ENCODE measurements at regions not wholly inside any gene's neighbourhood (a gene's known extent, or its start where the extent isn't known, plus 50 kb on each side); places are given as distances from the start of the nearest gene placed in this dataset.

GRCh38 chr7:4575254-4575653 lies 106.8 kb upstream of the FOXK1 start:
- DNase-seq (ENCODE audit: low read depth, low spot score) = no peak
- no peak for ATAC-seq
- ChIA-PET POLR2A (no interaction called here), CTCF (interaction anchor here (0.6 kb wide), 1 partner anchor 223 kb away, joined by 3 read pairs; no protein-coding TSS in a partner anchor)
- H3K27ac ChIP-seq (ENCODE audit: low read length) = no peak overlapping the region
- no peak overlapping the region for H3K4me3 ChIP-seq (ENCODE audit: low read depth in 2 of 2, low read length in 2 of 2)
- BruUV-seq (replicated peaks) = no TSS peak
- in situ Hi-C loops (cut with HindIII; ENCODE audit: low pct_unique_long_range_greater_than_20kb, low sequenced_read_pairs) (no loop called here), intact Hi-C loops (cut with micrococcal nuclease; ENCODE audit: unreplicated experiment) (no loop called here)
- H3K36me3 ChIP-seq (ENCODE audit: control insufficient read depth, insufficient read depth, low read length) = no peaks in the 10 kb centered on the region
- H3K4me1 ChIP-seq (ENCODE audit: control insufficient read depth, insufficient read depth, low read length) = no peaks in the 10 kb centered on the region
- H3K9me3 ChIP-seq (ENCODE audit: control insufficient read depth, insufficient read depth, low read depth, low read length) = no peaks in the 10 kb centered on the region
- TF ChIP-seq, protein P1, sequence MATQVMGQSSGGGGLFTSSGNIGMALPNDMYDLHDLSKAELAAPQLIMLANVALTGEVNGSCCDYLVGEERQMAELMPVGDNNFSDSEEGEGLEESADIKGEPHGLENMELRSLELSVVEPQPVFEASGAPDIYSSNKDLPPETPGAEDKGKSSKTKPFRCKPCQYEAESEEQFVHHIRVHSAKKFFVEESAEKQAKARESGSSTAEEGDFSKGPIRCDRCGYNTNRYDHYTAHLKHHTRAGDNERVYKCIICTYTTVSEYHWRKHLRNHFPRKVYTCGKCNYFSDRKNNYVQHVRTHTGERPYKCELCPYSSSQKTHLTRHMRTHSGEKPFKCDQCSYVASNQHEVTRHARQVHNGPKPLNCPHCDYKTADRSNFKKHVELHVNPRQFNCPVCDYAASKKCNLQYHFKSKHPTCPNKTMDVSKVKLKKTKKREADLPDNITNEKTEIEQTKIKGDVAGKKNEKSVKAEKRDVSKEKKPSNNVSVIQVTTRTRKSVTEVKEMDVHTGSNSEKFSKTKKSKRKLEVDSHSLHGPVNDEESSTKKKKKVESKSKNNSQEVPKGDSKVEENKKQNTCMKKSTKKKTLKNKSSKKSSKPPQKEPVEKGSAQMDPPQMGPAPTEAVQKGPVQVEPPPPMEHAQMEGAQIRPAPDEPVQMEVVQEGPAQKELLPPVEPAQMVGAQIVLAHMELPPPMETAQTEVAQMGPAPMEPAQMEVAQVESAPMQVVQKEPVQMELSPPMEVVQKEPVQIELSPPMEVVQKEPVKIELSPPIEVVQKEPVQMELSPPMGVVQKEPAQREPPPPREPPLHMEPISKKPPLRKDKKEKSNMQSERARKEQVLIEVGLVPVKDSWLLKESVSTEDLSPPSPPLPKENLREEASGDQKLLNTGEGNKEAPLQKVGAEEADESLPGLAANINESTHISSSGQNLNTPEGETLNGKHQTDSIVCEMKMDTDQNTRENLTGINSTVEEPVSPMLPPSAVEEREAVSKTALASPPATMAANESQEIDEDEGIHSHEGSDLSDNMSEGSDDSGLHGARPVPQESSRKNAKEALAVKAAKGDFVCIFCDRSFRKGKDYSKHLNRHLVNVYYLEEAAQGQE (IDR thresholded peaks at IDR 0.05; ENCODE audit: insufficient read depth in 1 of 2, low read depth in 2 of 2, low read length in 1 of 2) = no peak
- TF ChIP-seq POLR2AphosphoS5 (IDR thresholded peaks at IDR 0.05; ENCODE audit: low read depth, low read length) = no peak
- TF ChIP-seq, protein P2, sequence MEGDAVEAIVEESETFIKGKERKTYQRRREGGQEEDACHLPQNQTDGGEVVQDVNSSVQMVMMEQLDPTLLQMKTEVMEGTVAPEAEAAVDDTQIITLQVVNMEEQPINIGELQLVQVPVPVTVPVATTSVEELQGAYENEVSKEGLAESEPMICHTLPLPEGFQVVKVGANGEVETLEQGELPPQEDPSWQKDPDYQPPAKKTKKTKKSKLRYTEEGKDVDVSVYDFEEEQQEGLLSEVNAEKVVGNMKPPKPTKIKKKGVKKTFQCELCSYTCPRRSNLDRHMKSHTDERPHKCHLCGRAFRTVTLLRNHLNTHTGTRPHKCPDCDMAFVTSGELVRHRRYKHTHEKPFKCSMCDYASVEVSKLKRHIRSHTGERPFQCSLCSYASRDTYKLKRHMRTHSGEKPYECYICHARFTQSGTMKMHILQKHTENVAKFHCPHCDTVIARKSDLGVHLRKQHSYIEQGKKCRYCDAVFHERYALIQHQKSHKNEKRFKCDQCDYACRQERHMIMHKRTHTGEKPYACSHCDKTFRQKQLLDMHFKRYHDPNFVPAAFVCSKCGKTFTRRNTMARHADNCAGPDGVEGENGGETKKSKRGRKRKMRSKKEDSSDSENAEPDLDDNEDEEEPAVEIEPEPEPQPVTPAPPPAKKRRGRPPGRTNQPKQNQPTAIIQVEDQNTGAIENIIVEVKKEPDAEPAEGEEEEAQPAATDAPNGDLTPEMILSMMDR (IDR thresholded peaks at IDR 0.05) = no peak
- no peaks in the 10 kb centered on the region; the same call in 1 of the 2 replicates for H3K27me3 ChIP-seq (ENCODE audit: control insufficient read depth, insufficient read depth, low read length)

DNA sequence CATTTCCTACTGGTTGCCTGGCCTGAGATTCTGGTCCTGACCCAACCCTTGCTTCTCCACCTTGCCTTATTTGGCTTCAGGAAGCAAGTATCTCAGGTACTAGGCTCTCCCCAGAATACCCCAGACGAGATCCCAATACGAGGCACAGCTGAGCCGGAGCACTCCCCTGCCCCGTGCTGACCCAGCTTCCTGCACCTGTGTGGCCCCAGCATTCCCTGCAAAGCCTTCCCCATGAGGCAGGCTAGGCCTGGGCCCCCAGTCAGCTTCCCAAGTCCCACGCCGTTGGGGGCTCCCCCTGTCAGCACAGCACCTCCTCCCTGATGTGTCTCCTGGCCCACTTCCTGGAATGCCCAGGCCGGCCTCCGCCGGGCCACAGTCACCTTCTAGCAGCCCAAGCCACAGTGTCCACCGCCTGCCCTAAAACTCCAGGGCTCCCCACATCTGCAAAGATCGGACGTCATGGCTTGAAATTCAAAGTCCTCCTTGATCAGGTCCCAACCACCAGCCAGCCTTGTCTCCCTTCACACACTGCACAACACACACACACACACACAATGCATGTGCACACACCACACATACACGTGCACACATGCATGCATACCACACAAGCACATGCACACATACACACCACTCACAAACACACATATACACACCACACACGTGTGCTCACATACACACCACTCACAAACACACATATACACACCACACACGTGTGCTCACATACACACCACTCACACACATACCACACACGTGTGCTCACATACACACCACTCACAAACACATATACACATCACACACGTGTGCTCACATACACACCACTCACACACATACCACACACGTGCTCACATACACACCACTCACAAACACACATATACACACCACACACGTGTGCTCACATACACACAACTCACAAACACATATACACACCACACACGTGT lies 78.9 kb upstream of the FOXK1 start:
- no TSS peak for BruUV-seq (replicated peaks)
- no peak for ATAC-seq
- H3K4me3 ChIP-seq (ENCODE audit: low read depth in 2 of 2, low read length in 2 of 2) = no peak overlapping the region
- in situ Hi-C loops (cut with HindIII; ENCODE audit: low pct_unique_long_range_greater_than_20kb, low sequenced_read_pairs) = no loop called here
- H3K9me3 ChIP-seq (ENCODE audit: control insufficient read depth, insufficient read depth, low read depth, low read length) = no peaks in the 10 kb centered on the region
- ChIA-PET POLR2A (no interaction called here), CTCF (no interaction called here)
- no peaks in the 10 kb centered on the region for H3K36me3 ChIP-seq (ENCODE audit: control insufficient read depth, insufficient read depth, low read length)
- H3K27me3 ChIP-seq (ENCODE audit: control insufficient read depth, insufficient read depth, low read length) = no peaks in the 10 kb centered on the region
- no peak overlapping the region for H3K27ac ChIP-seq (ENCODE audit: low read length)
- TF ChIP-seq, protein P1 (IDR thresholded peaks at IDR 0.05; ENCODE audit: insufficient read depth in 1 of 2, low read depth in 2 of 2, low read length in 1 of 2) = no peak
- TF ChIP-seq, protein P2 (IDR thresholded peaks at IDR 0.05) = no peak
- TF ChIP-seq TCF7L2 (IDR thresholded peaks at IDR 0.05; ENCODE audit: low read depth, low read length) (no peak), POLR2AphosphoS5 (IDR thresholded peaks at IDR 0.05; ENCODE audit: low read depth, low read length) (no peak), SIN3A (IDR thresholded peaks at IDR 0.05; ENCODE audit: borderline replicate concordance, insufficient read depth, low read depth, low read length) (no peak)
- no peak for DNase-seq (ENCODE audit: low read depth, low spot score)
- intact Hi-C loops (cut with micrococcal nuclease; ENCODE audit: unreplicated experiment) = no loop called here
- H3K4me1 ChIP-seq (ENCODE audit: control insufficient read depth, insufficient read depth, low read length) = no peaks in the 10 kb centered on the region

All from Panc1 (cell line).